Caco-2 (cell line): ENCODE measurements at regions not wholly inside any gene's neighbourhood (a gene's known extent, or its start where the extent isn't known, plus 50 kb on each side); places are given as distances from the start of the nearest gene placed in this dataset.
"Not testable (repeated sequence)": the region's sequence is repeated elsewhere in the genome, so short reads cannot be mapped to it uniquely, and the experiment has no call there.

Experiments used
- BruUV-seq: library from RNA; stranded (reverse); fragments of 400-500 nt; replicated peaks from 2 replicates; lab custom pipeline; 2021; lab: Mats Ljungman, UMichigan
- CTCF ChIA-PET: fragments of 300-600 bp; sonication (Branson Sonifier 250); formaldehyde crosslinking; loops from one replicate; lab custom pipeline; 2022; ENCODE audit warnings: antibody characterized with exemption; lab: Charles Lee
- POLR2A ChIA-PET: fragments of 300-600 bp; sonication (Branson Sonifier 250); formaldehyde crosslinking; loops from one replicate; lab custom pipeline; 2022; ENCODE audit warnings: antibody characterized with exemption; lab: Charles Lee
- DNase-seq, 2 experiments: peaks; one replicate each; pipeline versions ENCODE4 v3.0.0 to v3.0.0-alpha.2; 2020 to 2022
- H3K27me3 ChIP-seq: replicated peaks from 2 replicates; pipeline ENCODE4 v1.6.0; 2011; ENCODE audit warnings: low read length; ENCODE audit not compliant: control insufficient read depth, insufficient read depth
- H3K36me3 ChIP-seq: 2 replicates; pipeline ENCODE4 v1.5.1; 2011; ENCODE audit warnings: low read length; ENCODE audit not compliant: control insufficient read depth, insufficient read depth
- H3K4me1 ChIP-seq: fragments of 250-450 bp; sonication (Bioruptor Pico); 2 replicates; pipeline ENCODE4 v1.5.1; 2020; ENCODE audit warnings: mild to moderate bottlenecking
- H3K4me3 ChIP-seq: 2 replicates; pipeline ENCODE4 v1.5.1; 2011; ENCODE audit warnings: low read depth, mild to moderate bottlenecking, control low read depth, low read length
- H3K9me3 ChIP-seq: fragments of 250-450 bp; sonication (Bioruptor Pico); 2 replicates; pipeline ENCODE4 v1.5.1; 2020; ENCODE audit warnings: mild to moderate bottlenecking, moderate library complexity
- H3K27ac Mint-ChIP-seq: one replicate; pipeline ENCODE4 v1.8.0; 2022; ENCODE audit warnings: mixed read lengths; ENCODE audit not compliant: unreplicated experiment
- H3K27me3 Mint-ChIP-seq: one replicate; pipeline ENCODE4 v1.8.0; 2022; ENCODE audit warnings: mixed read lengths; ENCODE audit not compliant: insufficient read depth, unreplicated experiment
- H3K36me3 Mint-ChIP-seq: one replicate; pipeline ENCODE4 v1.8.0; 2022; ENCODE audit warnings: mild to moderate bottlenecking, mixed read lengths; ENCODE audit not compliant: insufficient read depth, unreplicated experiment
- H3K4me1 Mint-ChIP-seq: one replicate; pipeline ENCODE4 v1.8.0; 2022; ENCODE audit warnings: low read depth, mixed read lengths; ENCODE audit not compliant: unreplicated experiment
- H3K4me3 Mint-ChIP-seq: one replicate; pipeline ENCODE4 v1.8.0; 2022; ENCODE audit warnings: mild to moderate bottlenecking, moderate library complexity, mixed read lengths; ENCODE audit not compliant: unreplicated experiment
- H3K9me3 Mint-ChIP-seq: one replicate; pipeline ENCODE4 v1.8.0; 2022; ENCODE audit warnings: mixed read lengths; ENCODE audit not compliant: unreplicated experiment
- CTCF ChIP-seq, 2 experiments: fragments of 200-600 bp in 1 of 2; IDR thresholded peaks; 1 replicate in 1 of 2; 2 replicates in 1 of 2; pipeline versions ENCODE4 v1.5.1 to v1.8.0; 2011 to 2022; ENCODE audit warnings: antibody characterized with exemption in 1 of 2, control low read depth in 1 of 2, inconsistent platforms in 1 of 2, low read depth in 1 of 2, low read length in 1 of 2, mild to moderate bottlenecking in 1 of 2, moderate library complexity in 1 of 2; ENCODE audit not compliant: insufficient read depth in 1 of 2, severe bottlenecking in 1 of 2, unreplicated experiment in 1 of 2
- intact Hi-C: fragments of 100-400 bp; cut with micrococcal nuclease; formaldehyde crosslinking; loops from one replicate; pipeline ENCODE4 v1.10.0; 2022; ENCODE audit not compliant: unreplicated experiment

GRCh38 chr5:91243286-91243685 is 139.8 kb downstream of the ARRDC3 start:
- ChIA-PET POLR2A (no interaction called here), CTCF (no interaction called here)
- no peaks in the 10 kb centered on the region for H3K36me3 ChIP-seq
- no peaks in the 10 kb centered on the region for H3K4me1 ChIP-seq
- no peaks in the 10 kb centered on the region for H3K27me3 Mint-ChIP-seq
- no peak for TF ChIP-seq CTCF (IDR thresholded peaks at IDR 0.05; ENCODE audit: insufficient read depth in 1 of 2, low read depth in 1 of 2, low read length in 1 of 2, severe bottlenecking in 1 of 2, unreplicated experiment in 1 of 2)
- H3K27ac Mint-ChIP-seq, result no peak overlapping the region
- H3K4me3 Mint-ChIP-seq, result no peak overlapping the region
- intact Hi-C loops, result no loop called here
- no peak for DNase-seq
- 0 out of 2 replicates have a peak, but pooled peaks cover 9% of the 10 kb centered on the region for H3K9me3 ChIP-seq
- H3K27me3 ChIP-seq, result no peaks in the 10 kb centered on the region
- no TSS peak for BruUV-seq
- H3K4me1 Mint-ChIP-seq, result no peaks in the 10 kb centered on the region
- H3K4me3 ChIP-seq, result no peak overlapping the region
- H3K36me3 Mint-ChIP-seq, result no peaks in the 10 kb centered on the region
- H3K9me3 Mint-ChIP-seq, result peaks cover 15% of the 10 kb centered on the region

- H3K9me3 ChIP-seq, H3K4me3 Mint-ChIP-seq, H3K27me3 ChIP-seq, DNase-seq, BruUV-seq, H3K36me3 ChIP-seq, CTCF ChIA-PET, H3K4me1 Mint-ChIP-seq, POLR2A ChIA-PET, H3K4me3 ChIP-seq, H3K36me3 Mint-ChIP-seq, H3K4me1 ChIP-seq, H3K27ac Mint-ChIP-seq, intact Hi-C loops, H3K27me3 Mint-ChIP-seq: not testable (repeated sequence)
- peaks cover 15% of the 10 kb centered on the region for H3K9me3 Mint-ChIP-seq
These were observed 141.7 kb downstream of the ARRDC3 start for GRCh38 chr5:91241460-91241859.

GRCh38 chr5:91240175-91240574 is 142.9 kb downstream of the ARRDC3 start:
- no peaks in the 10 kb centered on the region for H3K36me3 ChIP-seq
- intact Hi-C loops, result no loop called here
- Mint-ChIP-seq H3K27ac (no peak overlapping the region), H3K36me3 (no peaks in the 10 kb centered on the region), H3K4me1 (peaks cover 7% of the 10 kb centered on the region), H3K27me3 (no peaks in the 10 kb centered on the region), H3K4me3 (no peak overlapping the region), H3K9me3 (peaks cover 15% of the 10 kb centered on the region)
- H3K27me3 ChIP-seq, result no peaks in the 10 kb centered on the region
- BruUV-seq, result no TSS peak
- H3K9me3 ChIP-seq, result 0 out of 2 replicates have a peak, but pooled peaks cover 9% of the 10 kb centered on the region
- H3K4me1 ChIP-seq, result peaks cover 13% of the 10 kb centered on the region
- no peak overlapping the region for H3K4me3 ChIP-seq
- DNase-seq, result no peak
- POLR2A ChIA-PET, result no interaction called here
- no peak for TF ChIP-seq CTCF (IDR thresholded peaks at IDR 0.05; ENCODE audit: insufficient read depth in 1 of 2, low read depth in 1 of 2, low read length in 1 of 2, severe bottlenecking in 1 of 2, unreplicated experiment in 1 of 2)
- CTCF ChIA-PET, result no interaction called here
